Omental fat pad (tissue), 3 donors: ENCODE measurements at regions not wholly inside any gene's neighbourhood (a gene's known extent, or its start where the extent isn't known, plus 50 kb on each side); places are given as distances from the start of the nearest gene placed in this dataset.

Experiments used
- ATAC-seq: fragments of 150-250 bp; one replicate; pipeline ENCODE4 v1.9.1; 2016; ENCODE audit warnings: mild to moderate bottlenecking, moderate library complexity; ENCODE audit not compliant: low FRiP score
- DNase-seq: peaks from one replicate; pipeline ENCODE4 v3.0.0-alpha.2; 2019; ENCODE audit warnings: low spot score
- CTCF ChIP-seq, 3 donors: fragments of 450-650 bp; IDR thresholded peaks; one replicate each; pipeline ENCODE4 v1.5.1; 2016 to 2017; ENCODE audit warnings: antibody characterized with exemption in 3 of 3, mild to moderate bottlenecking in 3 of 3, moderate library complexity in 2 of 3

- no peak for TF ChIP-seq CTCF (IDR thresholded peaks at IDR 0.05)
- DNase-seq (no peak), ATAC-seq (no peak)
Observed at GRCh38 chr2:57725337-57725947, 321.2 kb upstream of the VRK2 start.

- ATAC-seq (no peak), DNase-seq (no peak)
- no peak for TF ChIP-seq CTCF (IDR thresholded peaks at IDR 0.05)
Observed at GRCh38 chr2:57726294-57726693, 320.3 kb upstream of the VRK2 start.

- no peak for DNase-seq
- TF ChIP-seq CTCF (IDR thresholded peaks at IDR 0.05) = no peak
- no peak for ATAC-seq
Observed at GRCh38 chr2:57728691-57729090, 317.9 kb upstream of the VRK2 start.

GRCh38 chr2:57733956-57734355, 312.6 kb upstream of the VRK2 start:
- DNase-seq (no peak), ATAC-seq (no peak)
- TF ChIP-seq CTCF (IDR thresholded peaks at IDR 0.05) = no peak

- no peak for TF ChIP-seq CTCF (IDR thresholded peaks at IDR 0.05)
- ATAC-seq (no peak), DNase-seq (no peak)
Observed at GRCh38 chr2:57740891-57741290, 305.7 kb upstream of the VRK2 start.

GRCh38 chr2:57753636-57754035, 293.0 kb upstream of the VRK2 start:
- ATAC-seq (no peak), DNase-seq (no peak)
- TF ChIP-seq CTCF (IDR thresholded peaks at IDR 0.05) = no peak

- ATAC-seq (no peak), DNase-seq (no peak)
- no peak for TF ChIP-seq CTCF (IDR thresholded peaks at IDR 0.05)
Observed at GRCh38 chr2:57758686-57759085, 287.9 kb upstream of the VRK2 start.
